ENCODE measurements at regions not wholly inside any gene's neighbourhood (a gene's known extent, or its start where the extent isn't known, plus 50 kb on each side); places are given as distances from the start of the nearest gene placed in this dataset.

GRCh38 chr2:6392966-6393365, 472.7 kb downstream of the CMPK2 start (continued):
- TF ChIP-seq CREB1 (IDR thresholded peaks at IDR 0.05): no peak
- TF ChIP-seq CREB1 (CRISPR knock-in tag; IDR thresholded peaks at IDR 0.05): no peak
- no peak for TF ChIP-seq REST (IDR thresholded peaks at IDR 0.05; ENCODE audit: borderline replicate concordance in 1 of 2, low read depth in 1 of 2, low read length in 2 of 2)
- no peak for TF ChIP-seq BCL6 (CRISPR knock-in tag; IDR thresholded peaks at IDR 0.05)
- no peak for TF ChIP-seq HDAC2 (CRISPR knock-in tag; IDR thresholded peaks at IDR 0.05)

DNA sequence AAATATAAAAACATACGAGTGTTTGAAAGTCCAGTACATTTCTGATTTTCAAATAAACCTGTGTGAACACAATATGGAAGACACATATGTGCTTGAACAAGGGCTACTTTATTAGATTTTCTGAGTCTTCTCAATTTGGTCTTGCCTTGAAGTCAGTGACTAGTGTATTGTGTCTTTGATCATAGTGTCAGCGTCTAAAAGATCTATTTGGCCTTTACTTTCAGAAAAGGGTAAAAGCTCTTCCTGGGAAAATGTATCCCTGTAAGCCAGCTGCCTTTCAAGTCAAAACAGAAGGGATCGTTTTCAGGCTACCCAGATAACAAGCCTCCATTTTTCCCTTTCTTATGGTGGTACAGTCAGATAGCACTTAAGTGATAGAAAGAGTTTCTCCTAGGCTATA, 471.9 kb downstream of the CMPK2 start:
- ChIA-PET CTCF (ENCODE audit: low intra/inter-chr PET ratio, low total read pairs) (no interaction called here), POLR2A (no interaction called here)
- Histone ChIP-seq H3K36me3 (replicated peaks in 1 of 2; ENCODE audit: control insufficient read depth in 1 of 2, insufficient read depth in 2 of 2, low read length in 2 of 2) (no peaks in the 10 kb centered on the region), H3K4me2 (ENCODE audit: low read depth, low read length) (no peak overlapping the region), H3K9ac (ENCODE audit: insufficient read depth, low read depth, low read length) (no peak overlapping the region), H3K9me3 (ENCODE audit: low read length) (peaks cover 60% of the 10 kb centered on the region), H3K4me1 (ENCODE audit: insufficient read depth, low read length) (no peaks in the 10 kb centered on the region), H4K20me1 (ENCODE audit: insufficient read depth, low read length) (no peaks in the 10 kb centered on the region), H3K4me3 (replicated peaks in 1 of 3; ENCODE audit: insufficient read depth in 1 of 3, low read depth in 2 of 3, low read length in 3 of 3) (no peak overlapping the region), H3K27me3 (ENCODE audit: control insufficient read depth in 1 of 2, insufficient read depth in 2 of 2, low read length in 2 of 2) (no peaks in the 10 kb centered on the region), H2AFZ (ENCODE audit: low read length) (no peak overlapping the region), H3K27ac (ENCODE audit: extremely low read length, insufficient read depth, low read length) (no peak overlapping the region), H3K79me2 (ENCODE audit: insufficient read depth, low read length) (no peaks in the 10 kb centered on the region)
- intact Hi-C loops (cut with micrococcal nuclease; ENCODE audit: unreplicated experiment) (no loop called here), in situ Hi-C loops (cut with HindIII; ENCODE audit: extremely low pct_ligation_motif_present, low pct_unique_long_range_greater_than_20kb) (no loop called here)
- DNase-seq (ENCODE audit: low spot score) (no peak), FAIRE-seq (no peak), ATAC-seq (no peak)
- BruUV-seq (replicated peaks): no TSS peak
- WGBS (ENCODE audit: low lambda C conversion rate): 4% methylated on average over 3 of the region's 3 CpGs
- TF ChIP-seq LBX2 (CRISPR knock-in tag; IDR thresholded peaks at IDR 0.05; ENCODE audit: borderline replicate concordance): no peak
- no peak for TF ChIP-seq DMTF1 (CRISPR knock-in tag; IDR thresholded peaks at IDR 0.05)
- TF ChIP-seq SRSF1 (optimal IDR thresholded peaks at IDR 0.05; ENCODE audit: low read depth, low read length): no peak
- no peak for TF ChIP-seq HDAC1 (CRISPR knock-in tag; IDR thresholded peaks at IDR 0.05)
- TF ChIP-seq ZBTB2 (CRISPR knock-in tag; IDR thresholded peaks at IDR 0.05; ENCODE audit: low read depth): no peak
- TF ChIP-seq ZNF83 (CRISPR knock-in tag; IDR thresholded peaks at IDR 0.05; ENCODE audit: borderline replicate concordance): no peak
- TF ChIP-seq ZFP37 (CRISPR knock-in tag; IDR thresholded peaks at IDR 0.05; ENCODE audit: borderline replicate concordance): no peak
- TF ChIP-seq ZNF180 (CRISPR knock-in tag; IDR thresholded peaks at IDR 0.05; ENCODE audit: borderline replicate concordance, low read depth): no peak
- TF ChIP-seq, protein P1, sequence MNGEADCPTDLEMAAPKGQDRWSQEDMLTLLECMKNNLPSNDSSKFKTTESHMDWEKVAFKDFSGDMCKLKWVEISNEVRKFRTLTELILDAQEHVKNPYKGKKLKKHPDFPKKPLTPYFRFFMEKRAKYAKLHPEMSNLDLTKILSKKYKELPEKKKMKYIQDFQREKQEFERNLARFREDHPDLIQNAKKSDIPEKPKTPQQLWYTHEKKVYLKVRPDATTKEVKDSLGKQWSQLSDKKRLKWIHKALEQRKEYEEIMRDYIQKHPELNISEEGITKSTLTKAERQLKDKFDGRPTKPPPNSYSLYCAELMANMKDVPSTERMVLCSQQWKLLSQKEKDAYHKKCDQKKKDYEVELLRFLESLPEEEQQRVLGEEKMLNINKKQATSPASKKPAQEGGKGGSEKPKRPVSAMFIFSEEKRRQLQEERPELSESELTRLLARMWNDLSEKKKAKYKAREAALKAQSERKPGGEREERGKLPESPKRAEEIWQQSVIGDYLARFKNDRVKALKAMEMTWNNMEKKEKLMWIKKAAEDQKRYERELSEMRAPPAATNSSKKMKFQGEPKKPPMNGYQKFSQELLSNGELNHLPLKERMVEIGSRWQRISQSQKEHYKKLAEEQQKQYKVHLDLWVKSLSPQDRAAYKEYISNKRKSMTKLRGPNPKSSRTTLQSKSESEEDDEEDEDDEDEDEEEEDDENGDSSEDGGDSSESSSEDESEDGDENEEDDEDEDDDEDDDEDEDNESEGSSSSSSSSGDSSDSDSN (CRISPR knock-in tag; IDR thresholded peaks at IDR 0.05): no peak

Data from HepG2 (cell line).